ENCODE measurements at regions not wholly inside any gene's neighbourhood (a gene's known extent, or its start where the extent isn't known, plus 50 kb on each side); places are given as distances from the start of the nearest gene placed in this dataset.

- Mint-ChIP-seq H3K9me3 (no peaks in the 10 kb centered on the region), H3K36me3 (ENCODE audit: low read depth) (no peaks in the 10 kb centered on the region), H3K27me3 (ENCODE audit: low read depth) (peaks cover 19% of the 10 kb centered on the region), H3K27ac (ENCODE audit: unreplicated experiment) (no peak overlapping the region), H3K4me1 (no peaks in the 10 kb centered on the region), H3K4me3 (no peak overlapping the region)
- DNase-seq (ENCODE audit: low read depth, low spot score) = no peak
- TF ChIP-seq CTCF (conservative IDR thresholded peaks at IDR 0.05) = no peak
These were observed 78.2 kb downstream of the FBXO5 start for GRCh38 chr6:152904678-152905077.

GRCh38 chr6:152905551-152906299 lies 77.1 kb downstream of the FBXO5 start:
- Mint-ChIP-seq H3K27ac (ENCODE audit: unreplicated experiment) (no peak overlapping the region), H3K4me1 (no peaks in the 10 kb centered on the region), H3K4me3 (no peak overlapping the region), H3K9me3 (no peaks in the 10 kb centered on the region), H3K27me3 (ENCODE audit: low read depth) (peaks cover 24% of the 10 kb centered on the region), H3K36me3 (ENCODE audit: low read depth) (no peaks in the 10 kb centered on the region)
- DNase-seq (ENCODE audit: low read depth, low spot score) = no peak
- TF ChIP-seq CTCF (conservative IDR thresholded peaks at IDR 0.05) = no peak

DNA sequence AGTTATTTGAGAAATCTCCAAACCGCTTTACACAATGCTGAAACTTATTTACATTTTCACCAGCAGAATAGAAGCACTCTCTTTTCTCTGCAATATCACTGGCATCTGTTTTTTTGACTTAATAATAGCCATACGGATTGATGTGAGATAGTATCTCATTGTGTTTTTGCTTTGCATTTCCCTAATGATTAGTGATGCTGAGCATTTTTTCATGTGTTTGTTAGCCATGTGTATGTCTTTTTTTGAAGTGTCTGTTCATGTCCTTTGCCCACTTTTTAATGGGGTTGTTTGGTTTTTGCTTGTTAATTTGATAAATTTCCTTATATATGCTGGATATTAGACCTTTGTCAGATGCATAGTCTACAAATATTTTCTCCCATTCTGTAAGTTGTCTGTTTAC lies 73.6 kb downstream of the FBXO5 start:
- H3K36me3 Mint-ChIP-seq (ENCODE audit: low read depth) = peaks cover 2% of the 10 kb centered on the region
- no peak for TF ChIP-seq CTCF (conservative IDR thresholded peaks at IDR 0.05)
- H3K4me3 Mint-ChIP-seq = no peak overlapping the region
- peaks cover 12% of the 10 kb centered on the region for H3K9me3 Mint-ChIP-seq
- H3K27ac Mint-ChIP-seq (ENCODE audit: unreplicated experiment) = no peak overlapping the region
- no peak for DNase-seq (ENCODE audit: low read depth, low spot score)
- peaks cover 36% of the 10 kb centered on the region for H3K27me3 Mint-ChIP-seq (ENCODE audit: low read depth)
- no peaks in the 10 kb centered on the region for H3K4me1 Mint-ChIP-seq

- H3K4me1 Mint-ChIP-seq = no peaks in the 10 kb centered on the region
- H3K36me3 Mint-ChIP-seq (ENCODE audit: low read depth) = peaks cover 2% of the 10 kb centered on the region
- H3K27ac Mint-ChIP-seq (ENCODE audit: unreplicated experiment) = no peak overlapping the region
- peaks cover 29% of the 10 kb centered on the region for H3K27me3 Mint-ChIP-seq (ENCODE audit: low read depth)
- H3K4me3 Mint-ChIP-seq = no peak overlapping the region
- peaks cover 12% of the 10 kb centered on the region for H3K9me3 Mint-ChIP-seq
- TF ChIP-seq CTCF (conservative IDR thresholded peaks at IDR 0.05) = no peak
- DNase-seq (ENCODE audit: low read depth, low spot score) = no peak
These were observed 66.8 kb downstream of the FBXO5 start for GRCh38 chr6:152916035-152916434.

DNA sequence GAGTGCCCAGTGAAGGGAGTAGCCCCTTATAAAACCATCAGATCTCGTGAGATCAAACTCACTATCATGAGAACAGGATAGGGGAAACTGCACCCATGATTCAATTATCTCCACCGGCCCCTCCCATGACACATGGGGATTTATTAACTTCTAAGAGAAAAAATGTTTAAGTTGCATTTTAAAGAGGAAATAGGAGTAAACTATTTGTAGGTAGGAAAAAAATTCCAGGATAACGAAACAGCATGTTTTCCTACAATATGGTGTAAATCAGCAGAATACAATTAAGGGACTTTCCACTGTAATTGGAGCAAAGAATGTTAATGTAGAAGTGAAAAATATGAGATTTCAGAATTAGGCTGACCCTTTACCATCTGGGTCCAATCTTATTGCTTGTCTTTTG lies 63.9 kb downstream of the FBXO5 start:
- no peaks in the 10 kb centered on the region for H3K4me1 Mint-ChIP-seq
- H3K4me3 Mint-ChIP-seq = no peak overlapping the region
- no peaks in the 10 kb centered on the region for H3K36me3 Mint-ChIP-seq (ENCODE audit: low read depth)
- DNase-seq (ENCODE audit: low read depth, low spot score) = no peak
- H3K27ac Mint-ChIP-seq (ENCODE audit: unreplicated experiment) = no peak overlapping the region
- peaks cover 10% of the 10 kb centered on the region for H3K27me3 Mint-ChIP-seq (ENCODE audit: low read depth)
- H3K9me3 Mint-ChIP-seq = no peaks in the 10 kb centered on the region
- no peak for TF ChIP-seq CTCF (conservative IDR thresholded peaks at IDR 0.05)
